ENCODE measurements at regions not wholly inside any gene's neighbourhood (a gene's known extent, or its start where the extent isn't known, plus 50 kb on each side); places are given as distances from the start of the nearest gene placed in this dataset.
A peak's percentile ranks its signal among the peaks of the same experiment; 100 is the strongest.
"Not testable (repeated sequence)": the region's sequence is repeated elsewhere in the genome, so short reads cannot be mapped to it uniquely, and the experiment has no call there.

- no peak for DNase-seq (ENCODE audit: low spot score in 2 of 2)
- H3K4me1 Mint-ChIP-seq: no peaks in the 10 kb centered on the region
- H3K27me3 Mint-ChIP-seq: peaks cover 1% of the 10 kb centered on the region
- no peak overlapping the region for H3K4me3 Mint-ChIP-seq
- H3K36me3 Mint-ChIP-seq: no peaks in the 10 kb centered on the region
- no peaks in the 10 kb centered on the region for H3K9me3 Mint-ChIP-seq
- no peak overlapping the region for H3K27ac Mint-ChIP-seq
- no peak for ATAC-seq (ENCODE audit: low read depth)
Observed at GRCh38 chr5:101103874-101104273, 200.8 kb upstream of the ST8SIA4 start.

- no peak for DNase-seq (ENCODE audit: low spot score in 2 of 2)
- Mint-ChIP-seq H3K36me3 (no peaks in the 10 kb centered on the region), H3K27me3 (peaks cover 1% of the 10 kb centered on the region), H3K4me1 (no peaks in the 10 kb centered on the region), H3K27ac (no peak overlapping the region), H3K4me3 (no peak overlapping the region), H3K9me3 (no peaks in the 10 kb centered on the region)
- ATAC-seq (ENCODE audit: low read depth): no peak
Observed at GRCh38 chr5:101102506-101102905, 199.4 kb upstream of the ST8SIA4 start.

- H3K27me3 Mint-ChIP-seq: no peaks in the 10 kb centered on the region
- H3K4me1 Mint-ChIP-seq: no peaks in the 10 kb centered on the region
- no peak overlapping the region for H3K4me3 Mint-ChIP-seq
- H3K36me3 Mint-ChIP-seq: no peaks in the 10 kb centered on the region
- H3K9me3 Mint-ChIP-seq: no peaks in the 10 kb centered on the region
- DNase-seq (ENCODE audit: low spot score in 2 of 2) (no peak), ATAC-seq (ENCODE audit: low read depth) (no peak)
- H3K27ac Mint-ChIP-seq: no peak overlapping the region
Observed at GRCh38 chr5:101091902-101092301, 188.8 kb upstream of the ST8SIA4 start.

GRCh38 chr5:101084353-101084752, 181.3 kb upstream of the ST8SIA4 start:
- Mint-ChIP-seq H3K4me1 (no peaks in the 10 kb centered on the region), H3K27ac (no peak overlapping the region), H3K36me3 (no peaks in the 10 kb centered on the region), H3K9me3 (no peaks in the 10 kb centered on the region), H3K27me3 (peaks cover 2% of the 10 kb centered on the region), H3K4me3 (no peak overlapping the region)
- no peak for DNase-seq (ENCODE audit: low spot score in 2 of 2)
- ATAC-seq (ENCODE audit: low read depth): no peak

DNA sequence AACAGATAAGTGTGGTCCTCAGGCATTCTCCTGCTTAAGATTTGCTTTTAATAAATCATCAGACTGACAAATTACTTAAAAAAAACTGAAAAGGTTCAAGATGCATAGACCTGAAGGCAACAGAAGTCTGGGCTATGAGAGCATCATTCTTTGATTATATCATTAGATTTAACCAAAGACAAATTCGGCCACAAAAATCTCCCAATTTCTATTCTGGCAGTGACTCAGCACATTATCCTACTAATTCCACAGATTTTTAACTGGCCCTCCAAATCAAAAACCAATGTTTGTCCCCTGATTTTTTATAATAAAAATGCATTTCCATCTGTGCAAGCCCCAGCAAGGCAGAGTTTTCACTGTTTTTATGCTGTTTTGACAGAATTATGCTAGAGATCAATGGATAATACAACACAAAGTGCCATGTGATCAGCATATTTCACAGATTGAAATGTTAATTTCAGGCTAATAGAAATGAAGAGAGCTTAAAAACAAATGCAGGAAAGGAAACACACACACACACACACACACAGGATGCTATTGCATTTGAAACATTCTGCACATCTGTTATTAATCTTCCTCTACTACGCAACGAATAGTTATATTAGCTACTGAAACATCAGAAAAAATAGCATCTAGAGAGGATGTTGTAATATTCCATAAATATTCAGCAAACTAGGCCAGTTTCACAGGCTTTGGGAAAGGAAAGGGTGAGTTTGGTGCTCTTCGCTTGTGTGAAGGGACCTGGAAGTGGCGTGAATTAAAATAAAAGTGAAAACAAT, 177.6 kb upstream of the ST8SIA4 start:
- H3K36me3 Mint-ChIP-seq: no peaks in the 10 kb centered on the region
- ATAC-seq (ENCODE audit: low read depth): no peak
- DNase-seq (ENCODE audit: low spot score in 2 of 2): no peak
- no peaks in the 10 kb centered on the region for H3K4me1 Mint-ChIP-seq
- no peak overlapping the region for H3K27ac Mint-ChIP-seq
- no peaks in the 10 kb centered on the region for H3K9me3 Mint-ChIP-seq
- no peak overlapping the region for H3K4me3 Mint-ChIP-seq
- peaks cover 3% of the 10 kb centered on the region for H3K27me3 Mint-ChIP-seq

GRCh38 chr5:101068298-101068697, 165.2 kb upstream of the ST8SIA4 start:
- peaks cover 3% of the 10 kb centered on the region for H3K27me3 Mint-ChIP-seq
- no peaks in the 10 kb centered on the region for H3K4me1 Mint-ChIP-seq
- DNase-seq (ENCODE audit: low spot score in 2 of 2): no peak
- no peak overlapping the region for H3K27ac Mint-ChIP-seq
- ATAC-seq (ENCODE audit: low read depth): no peak
- H3K4me3 Mint-ChIP-seq: no peak overlapping the region
- no peaks in the 10 kb centered on the region for H3K36me3 Mint-ChIP-seq
- peaks cover 1% of the 10 kb centered on the region for H3K9me3 Mint-ChIP-seq

- DNase-seq (ENCODE audit: low spot score in 2 of 2) (no peak), ATAC-seq (ENCODE audit: low read depth) (no peak)
- no peaks in the 10 kb centered on the region for H3K36me3 Mint-ChIP-seq
- no peak overlapping the region for H3K4me3 Mint-ChIP-seq
- H3K4me1 Mint-ChIP-seq: no peaks in the 10 kb centered on the region
- no peak overlapping the region for H3K27ac Mint-ChIP-seq
- H3K27me3 Mint-ChIP-seq: peaks cover 3% of the 10 kb centered on the region
- H3K9me3 Mint-ChIP-seq: peaks cover 1% of the 10 kb centered on the region
Observed at GRCh38 chr5:101067429-101067828, 164.3 kb upstream of the ST8SIA4 start.

DNA sequence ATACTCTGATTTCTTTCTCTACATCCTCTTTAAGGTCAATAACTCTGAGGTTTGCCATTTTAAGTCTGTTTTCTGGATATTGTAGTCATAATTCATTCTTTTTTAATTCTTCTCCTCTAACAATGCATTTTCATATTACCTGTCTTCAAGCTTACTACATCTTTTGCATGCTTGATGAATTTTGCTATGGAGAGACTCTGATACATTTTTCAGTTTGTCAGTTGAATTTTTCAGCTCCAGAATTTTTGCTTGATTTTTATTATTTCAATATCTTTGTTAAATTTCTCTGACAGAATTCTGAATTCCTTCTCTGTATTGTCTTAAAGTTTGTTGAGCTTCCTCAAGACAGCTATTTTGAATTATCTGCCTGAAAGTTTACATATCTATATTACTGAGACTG, 159.8 kb upstream of the ST8SIA4 start:
- no peak overlapping the region for H3K27ac Mint-ChIP-seq
- ATAC-seq (ENCODE audit: low read depth) (no peak), DNase-seq (ENCODE audit: low spot score in 2 of 2) (no peak)
- H3K4me3 Mint-ChIP-seq: no peak overlapping the region
- H3K27me3 Mint-ChIP-seq: peaks cover 6% of the 10 kb centered on the region
- H3K9me3 Mint-ChIP-seq: peaks cover 6% of the 10 kb centered on the region
- H3K36me3 Mint-ChIP-seq: peaks cover 2% of the 10 kb centered on the region
- no peaks in the 10 kb centered on the region for H3K4me1 Mint-ChIP-seq

DNA sequence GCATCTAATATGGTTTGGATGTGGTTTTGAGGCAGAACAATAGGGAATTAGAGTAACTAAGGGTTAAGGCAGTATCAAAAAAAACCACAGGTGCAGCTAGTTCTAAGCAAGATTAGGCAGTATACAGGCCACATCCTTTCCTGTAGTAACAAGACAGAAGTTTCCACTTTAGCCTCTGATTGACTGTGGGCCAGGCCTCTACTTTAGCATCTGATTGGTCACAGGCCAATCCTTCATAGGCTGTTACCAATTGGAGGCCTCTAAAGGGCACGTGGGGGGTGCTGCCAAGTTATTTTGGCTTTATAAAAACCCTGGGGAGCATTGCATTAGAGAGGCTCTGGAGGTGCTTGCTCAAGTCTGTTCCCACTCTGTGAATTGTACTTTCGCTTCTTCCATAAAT, 144.1 kb upstream of the ST8SIA4 start:
- Mint-ChIP-seq H3K4me3 (no peak overlapping the region), H3K27ac (no peak overlapping the region), H3K27me3 (no peaks in the 10 kb centered on the region), H3K36me3 (no peaks in the 10 kb centered on the region), H3K9me3 (no peaks in the 10 kb centered on the region), H3K4me1 (no peaks in the 10 kb centered on the region)
- DNase-seq (ENCODE audit: low spot score in 2 of 2): no peak
- no peak for ATAC-seq (ENCODE audit: low read depth)

- no peak overlapping the region for H3K4me3 Mint-ChIP-seq
- H3K27me3 Mint-ChIP-seq: no peaks in the 10 kb centered on the region
- DNase-seq (ENCODE audit: low spot score in 2 of 2) (no peak), ATAC-seq (ENCODE audit: low read depth) (peak; percentile 44)
- no peak overlapping the region for H3K27ac Mint-ChIP-seq
- no peaks in the 10 kb centered on the region for H3K4me1 Mint-ChIP-seq
- H3K9me3 Mint-ChIP-seq: no peaks in the 10 kb centered on the region
- H3K36me3 Mint-ChIP-seq: no peaks in the 10 kb centered on the region
Observed at GRCh38 chr5:101045689-101046088, 142.6 kb upstream of the ST8SIA4 start.

- not testable (repeated sequence) for H3K36me3 Mint-ChIP-seq; DNase-seq (ENCODE audit: low spot score in 2 of 2); H3K4me1 Mint-ChIP-seq; H3K27me3 Mint-ChIP-seq; ATAC-seq (ENCODE audit: low read depth); H3K9me3 Mint-ChIP-seq; H3K27ac Mint-ChIP-seq; H3K4me3 Mint-ChIP-seq
Observed at GRCh38 chr5:101040002-101040401, 136.9 kb upstream of the ST8SIA4 start.

DNA sequence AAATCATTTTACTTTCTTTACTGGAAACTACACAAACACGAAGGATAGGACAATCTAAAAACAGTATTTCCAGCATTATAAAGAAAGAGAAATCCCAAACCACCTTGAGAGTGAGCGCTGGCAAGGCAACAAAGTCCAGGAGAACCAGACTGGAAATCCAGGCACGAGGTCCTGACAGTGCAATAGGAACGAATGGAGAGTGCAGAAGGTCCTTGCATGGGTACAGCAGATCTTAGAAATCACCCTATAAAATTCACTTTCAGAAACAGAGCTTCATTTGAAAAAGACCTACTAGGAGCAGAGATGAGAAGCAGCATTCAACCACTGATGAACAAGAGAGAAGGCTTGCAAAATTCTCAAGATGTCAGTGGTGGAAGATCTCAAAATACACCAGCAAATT, 133.7 kb upstream of the ST8SIA4 start:
- Mint-ChIP-seq H3K27ac (no peak overlapping the region), H3K36me3 (peaks cover 2% of the 10 kb centered on the region), H3K4me3 (no peak overlapping the region), H3K9me3 (peaks cover 7% of the 10 kb centered on the region), H3K27me3 (no peaks in the 10 kb centered on the region), H3K4me1 (no peaks in the 10 kb centered on the region)
- no peak for DNase-seq (ENCODE audit: low spot score in 2 of 2)
- no peak for ATAC-seq (ENCODE audit: low read depth)

DNA sequence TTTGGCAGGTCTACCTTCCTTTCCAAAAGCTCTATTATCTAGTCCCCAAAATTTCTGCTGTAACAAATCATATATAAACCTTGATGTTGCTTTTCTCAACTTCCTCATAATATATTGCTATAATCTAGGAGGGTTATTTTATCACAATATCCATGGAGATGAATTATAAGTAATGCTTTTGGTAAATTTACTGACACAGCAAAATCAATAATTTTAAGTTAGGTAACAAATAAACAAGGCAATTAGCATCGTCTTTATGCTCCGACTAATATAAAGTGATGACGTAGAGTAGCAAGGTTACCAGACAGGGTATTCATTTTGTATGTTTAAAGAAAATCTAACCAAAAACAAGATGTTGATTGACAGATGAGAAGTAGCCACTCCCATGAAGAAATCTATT, 132.3 kb upstream of the ST8SIA4 start:
- no peaks in the 10 kb centered on the region for H3K27me3 Mint-ChIP-seq
- no peaks in the 10 kb centered on the region for H3K4me1 Mint-ChIP-seq
- H3K4me3 Mint-ChIP-seq: no peak overlapping the region
- peaks cover 2% of the 10 kb centered on the region for H3K36me3 Mint-ChIP-seq
- DNase-seq (ENCODE audit: low spot score in 2 of 2) (no peak), ATAC-seq (ENCODE audit: low read depth) (no peak)
- no peak overlapping the region for H3K27ac Mint-ChIP-seq
- peaks cover 7% of the 10 kb centered on the region for H3K9me3 Mint-ChIP-seq

GRCh38 chr5:101024299-101024698, 121.2 kb upstream of the ST8SIA4 start:
- Mint-ChIP-seq H3K9me3 (no peaks in the 10 kb centered on the region), H3K4me1 (peaks cover 6% of the 10 kb centered on the region), H3K36me3 (no peaks in the 10 kb centered on the region), H3K27ac (no peak overlapping the region), H3K27me3 (peaks cover 5% of the 10 kb centered on the region), H3K4me3 (no peak overlapping the region)
- ATAC-seq (ENCODE audit: low read depth): peak; percentile 94
- DNase-seq (ENCODE audit: low spot score in 2 of 2): peak in 1 of 2 donors; percentile 15

GRCh38 chr5:101018299-101018698, 115.2 kb upstream of the ST8SIA4 start:
- no peaks in the 10 kb centered on the region for H3K9me3 Mint-ChIP-seq
- no peak for DNase-seq (ENCODE audit: low spot score in 2 of 2)

More at GRCh38 chr5:101018299-101018698, 115.2 kb upstream of the ST8SIA4 start:
- ATAC-seq (ENCODE audit: low read depth): no peak
- no peaks in the 10 kb centered on the region for H3K36me3 Mint-ChIP-seq
- H3K4me1 Mint-ChIP-seq: peaks cover under 1% of the 10 kb centered on the region
- no peaks in the 10 kb centered on the region for H3K27me3 Mint-ChIP-seq
- no peak overlapping the region for H3K27ac Mint-ChIP-seq
- no peak overlapping the region for H3K4me3 Mint-ChIP-seq

Measured in memory B cell (primary cell).